H1 (cell line): ENCODE measurements at regions not wholly inside any gene's neighbourhood (a gene's known extent, or its start where the extent isn't known, plus 50 kb on each side); places are given as distances from the start of the nearest gene placed in this dataset.

Source experiments
- CHD7 ChIP-seq: fragments of 300-600 bp; sonication (generic); IDR thresholded peaks from 2 replicates; pipeline ENCODE4 v1.7.1; 2012; ENCODE audit warnings: low read length, moderate library complexity, mild to moderate bottlenecking, inconsistent platforms; ENCODE audit not compliant: insufficient replicate concordance
- CREB1 ChIP-seq: IDR thresholded peaks from 2 replicates; pipeline ENCODE4 v1.6.1; 2012; ENCODE audit warnings: inconsistent platforms
- CTBP2 ChIP-seq: IDR thresholded peaks from 2 replicates; pipeline ENCODE4 v1.7.0; 2011; ENCODE audit warnings: borderline replicate concordance, mild to moderate bottlenecking, moderate library complexity, mixed read lengths, low read length; ENCODE audit not compliant: insufficient read depth, insufficient read length
- CTCF ChIP-seq, 3 experiments: IDR thresholded peaks; 1 replicate in 2 of 3; 2 replicates in 1 of 3; pipeline versions ENCODE4 v1.5.1 to v1.6.1; 2011; ENCODE audit warnings: low read length in 3 of 3, mild to moderate bottlenecking in 3 of 3, inconsistent platforms in 2 of 3, low read depth in 1 of 3, moderate library complexity in 1 of 3; ENCODE audit not compliant: insufficient read depth in 1 of 3; ENCODE audit errors: control extremely low read depth in 1 of 3
- EP300 ChIP-seq, 2 experiments: IDR thresholded peaks; 1 replicate in 1 of 2; 2 replicates in 1 of 2; pipeline ENCODE4 v1.6.1; 2011 to 2012; ENCODE audit warnings: low read depth in 2 of 2, low read length in 2 of 2, mild to moderate bottlenecking in 2 of 2, borderline replicate concordance in 1 of 2, inconsistent platforms in 1 of 2, moderate library complexity in 1 of 2
- POLR2A ChIP-seq, 2 experiments: IDR thresholded peaks; 1 replicate in 1 of 2; 2 replicates in 1 of 2; pipeline ENCODE4 v1.6.1; 2011; ENCODE audit warnings: low read depth in 2 of 2, low read length in 2 of 2, mild to moderate bottlenecking in 2 of 2; ENCODE audit errors: control extremely low read depth in 1 of 2
- RFX5 ChIP-seq: IDR thresholded peaks from 2 replicates; pipeline ENCODE4 v1.6.1; 2011; ENCODE audit warnings: low read depth, low read length, improper control_type of control experiment, borderline replicate concordance
- RNF2 ChIP-seq: fragments of 200-900, 300-1000 bp; sonication (generic); IDR thresholded peaks from 2 replicates; pipeline ENCODE4 v1.7.1; 2016; ENCODE audit warnings: borderline replicate concordance, low read depth, mild to moderate bottlenecking, antibody characterized with exemption, low read length; ENCODE audit not compliant: poor library complexity, severe bottlenecking; ENCODE audit errors: missing control alignments
- SIN3A ChIP-seq, 2 experiments: IDR thresholded peaks in 1 of 2; conservative IDR thresholded peaks in 1 of 2; 2 replicates each; pipeline ENCODE4 v1.6.1; 2011 to 2012; ENCODE audit warnings: low read length in 2 of 2, improper control_type of control experiment in 1 of 2, low read depth in 1 of 2, mild to moderate bottlenecking in 1 of 2
- SP1 ChIP-seq: IDR thresholded peaks from 2 replicates; pipeline ENCODE4 v1.6.1; 2011; ENCODE audit warnings: low read depth, low read length
- SP2 ChIP-seq: IDR thresholded peaks from 2 replicates; pipeline ENCODE4 v1.6.1; 2012; ENCODE audit warnings: mild to moderate bottlenecking, low read length, inconsistent platforms
- TAF1 ChIP-seq: IDR thresholded peaks from 2 replicates; pipeline ENCODE4 v1.6.1; 2011; ENCODE audit warnings: mild to moderate bottlenecking, low read depth, low read length
- YY1 ChIP-seq: IDR thresholded peaks from 2 replicates; pipeline ENCODE4 v1.6.1; 2011; ENCODE audit warnings: low read depth, mild to moderate bottlenecking, low read length

- no peak for TF ChIP-seq EP300 (IDR thresholded peaks at IDR 0.05; ENCODE audit: borderline replicate concordance in 1 of 2, low read depth in 2 of 2, low read length in 2 of 2)
- TF ChIP-seq RFX5 = no peak
- TF ChIP-seq SP2 = no peak
- TF ChIP-seq CTCF (IDR thresholded peaks at IDR 0.05; ENCODE audit: control extremely low read depth in 1 of 3, insufficient read depth in 1 of 3, low read depth in 1 of 3, low read length in 3 of 3) = no peak
- TF ChIP-seq RNF2 = no peak
- no peak for TF ChIP-seq SIN3A (conservative IDR thresholded peaks at IDR 0.05 in 1 of 2, IDR thresholded peaks at IDR 0.05 in 1 of 2; ENCODE audit: low read depth in 1 of 2, low read length in 2 of 2)
- no peak for TF ChIP-seq SP1
- no peak for TF ChIP-seq POLR2A (IDR thresholded peaks at IDR 0.05; ENCODE audit: control extremely low read depth in 1 of 2, low read depth in 2 of 2, low read length in 2 of 2)
- TF ChIP-seq TAF1 = no peak
- no peak for TF ChIP-seq YY1
- TF ChIP-seq CTBP2 = no peak
- no peak for TF ChIP-seq CREB1
- no peak for TF ChIP-seq CHD7
Measured at GRCh38 chr1:191905781-191906180, 252.5 kb upstream of the RGS18 start.
